Omental fat pad (tissue), 3 donors: ENCODE measurements at regions not wholly inside any gene's neighbourhood (a gene's known extent, or its start where the extent isn't known, plus 50 kb on each side); places are given as distances from the start of the nearest gene placed in this dataset.

ENCODE experiments used
- ATAC-seq: fragments of 150-250 bp; one replicate; pipeline ENCODE4 v1.9.1; 2016; ENCODE audit warnings: mild to moderate bottlenecking, moderate library complexity; ENCODE audit not compliant: low FRiP score
- DNase-seq: peaks from one replicate; pipeline ENCODE4 v3.0.0-alpha.2; 2019; ENCODE audit warnings: low spot score
- TF ChIP-seq, protein P1 (sequence below), 3 donors: fragments of 450-650 bp; IDR thresholded peaks; one replicate each; pipeline ENCODE4 v1.5.1; 2016 to 2017; ENCODE audit warnings: antibody characterized with exemption in 3 of 3, mild to moderate bottlenecking in 3 of 3, moderate library complexity in 2 of 3

DNA sequence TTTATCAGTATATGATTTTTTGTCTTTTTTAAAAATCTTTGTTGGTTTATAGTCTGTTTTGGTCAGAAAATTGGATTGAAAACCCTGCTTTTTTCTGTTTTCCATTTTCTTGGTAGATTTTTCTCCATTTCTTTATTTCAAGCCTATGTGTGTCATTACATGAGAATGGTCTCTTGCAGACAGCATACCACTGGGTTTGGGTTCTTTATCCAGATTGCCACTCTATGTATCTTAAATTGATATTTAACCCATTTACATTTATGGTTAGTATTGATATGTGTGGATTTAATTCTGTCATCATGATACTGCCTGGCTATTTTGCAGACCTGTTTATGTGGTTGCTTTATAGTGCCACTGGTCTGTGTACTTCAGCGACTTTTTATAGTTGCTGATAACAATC is 239.9 kb upstream of the NDST4 start:
- DNase-seq (no peak), ATAC-seq (no peak)
- TF ChIP-seq, protein P1, sequence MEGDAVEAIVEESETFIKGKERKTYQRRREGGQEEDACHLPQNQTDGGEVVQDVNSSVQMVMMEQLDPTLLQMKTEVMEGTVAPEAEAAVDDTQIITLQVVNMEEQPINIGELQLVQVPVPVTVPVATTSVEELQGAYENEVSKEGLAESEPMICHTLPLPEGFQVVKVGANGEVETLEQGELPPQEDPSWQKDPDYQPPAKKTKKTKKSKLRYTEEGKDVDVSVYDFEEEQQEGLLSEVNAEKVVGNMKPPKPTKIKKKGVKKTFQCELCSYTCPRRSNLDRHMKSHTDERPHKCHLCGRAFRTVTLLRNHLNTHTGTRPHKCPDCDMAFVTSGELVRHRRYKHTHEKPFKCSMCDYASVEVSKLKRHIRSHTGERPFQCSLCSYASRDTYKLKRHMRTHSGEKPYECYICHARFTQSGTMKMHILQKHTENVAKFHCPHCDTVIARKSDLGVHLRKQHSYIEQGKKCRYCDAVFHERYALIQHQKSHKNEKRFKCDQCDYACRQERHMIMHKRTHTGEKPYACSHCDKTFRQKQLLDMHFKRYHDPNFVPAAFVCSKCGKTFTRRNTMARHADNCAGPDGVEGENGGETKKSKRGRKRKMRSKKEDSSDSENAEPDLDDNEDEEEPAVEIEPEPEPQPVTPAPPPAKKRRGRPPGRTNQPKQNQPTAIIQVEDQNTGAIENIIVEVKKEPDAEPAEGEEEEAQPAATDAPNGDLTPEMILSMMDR (IDR thresholded peaks at IDR 0.05), result no peak

DNA sequence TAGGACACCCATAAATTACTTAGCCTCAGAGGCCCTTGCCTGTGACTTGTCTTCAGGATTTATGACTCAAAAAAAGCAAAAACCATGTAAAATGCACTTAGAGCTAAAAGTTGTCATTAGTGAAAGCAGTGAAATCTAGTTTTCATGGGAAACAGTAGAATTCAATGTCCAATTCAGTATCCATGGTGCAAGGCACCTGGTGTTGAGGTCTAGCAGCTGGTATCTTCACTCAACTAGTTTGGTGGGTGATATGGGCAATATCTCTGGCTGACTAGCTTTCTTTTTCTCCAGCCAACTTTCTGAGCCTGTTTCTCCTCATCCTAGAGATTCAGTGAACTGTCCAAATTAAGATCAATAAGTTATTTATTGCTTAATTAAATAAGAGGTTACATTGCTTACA is 229.8 kb upstream of the NDST4 start:
- ATAC-seq (no peak), DNase-seq (no peak)
- TF ChIP-seq, protein P1 (IDR thresholded peaks at IDR 0.05), result no peak

GRCh38 chr4:115334736-115335411 is 221.5 kb upstream of the NDST4 start:
- no peak for DNase-seq
- ATAC-seq, result no peak
- TF ChIP-seq, protein P1 (IDR thresholded peaks at IDR 0.05), result no peak

DNA sequence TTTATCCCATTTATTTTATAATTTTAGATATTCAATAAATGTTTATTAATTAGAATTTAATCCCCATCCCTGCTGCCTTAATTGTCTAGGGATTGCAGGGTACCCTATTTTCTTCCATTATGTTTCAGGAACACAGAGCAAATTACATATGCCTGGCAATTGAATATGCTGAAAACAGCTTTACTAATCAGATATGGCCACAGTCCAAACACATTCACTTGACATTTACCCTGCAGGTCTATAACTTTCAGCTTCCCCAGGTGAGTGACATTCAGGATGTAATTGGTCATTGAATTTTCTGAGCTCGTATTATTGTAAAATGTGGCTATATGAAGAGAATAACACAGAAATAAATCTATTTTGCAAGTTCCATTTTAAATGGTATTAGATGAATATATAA is 218.7 kb upstream of the NDST4 start:
- TF ChIP-seq, protein P1 (IDR thresholded peaks at IDR 0.05), result no peak
- DNase-seq, result no peak
- ATAC-seq, result no peak

- DNase-seq, result no peak
Observed at GRCh38 chr4:115331241-115331640, 217.8 kb upstream of the NDST4 start.

DNA sequence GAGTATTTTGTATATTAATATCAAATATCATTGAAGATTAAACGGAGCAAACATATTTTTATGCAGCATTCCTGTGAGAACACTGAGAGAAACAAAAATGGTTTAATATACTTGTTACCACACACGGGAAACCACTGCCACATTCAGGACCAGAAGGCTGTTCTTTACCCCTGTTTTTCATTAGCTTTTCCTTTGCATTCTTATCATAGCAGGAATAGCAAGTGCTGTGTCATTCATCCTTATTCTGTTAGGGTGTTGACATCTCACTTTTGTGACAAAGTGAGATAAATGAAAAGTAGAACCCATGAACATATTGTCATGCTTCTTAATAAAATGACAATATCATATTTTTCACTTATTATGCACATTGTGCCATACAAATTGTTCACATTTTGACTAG is 212.4 kb upstream of the NDST4 start:
- DNase-seq (no peak), ATAC-seq (no peak)
- TF ChIP-seq, protein P1 (IDR thresholded peaks at IDR 0.05), result no peak

More at GRCh38 chr4:115331241-115331640, 217.8 kb upstream of the NDST4 start:
- TF ChIP-seq, protein P1 (IDR thresholded peaks at IDR 0.05), result no peak
- ATAC-seq, result no peak

GRCh38 chr4:115323106-115323707 is 209.8 kb upstream of the NDST4 start:
- TF ChIP-seq, protein P1 (IDR thresholded peaks at IDR 0.05), result no peak
- no peak for ATAC-seq
- DNase-seq, result no peak
